TTC549 (cell line): ENCODE measurements at regions not wholly inside any gene's neighbourhood (a gene's known extent, or its start where the extent isn't known, plus 50 kb on each side); places are given as distances from the start of the nearest gene placed in this dataset.
A peak's percentile ranks its signal among the peaks of the same experiment; 100 is the strongest.
"Not testable (repeated sequence)": the region's sequence is repeated elsewhere in the genome, so short reads cannot be mapped to it uniquely, and the experiment has no call there.

ENCODE experiments used
- FAIRE-seq: peaks from 2 replicates; lab custom pipeline; 2012; peaks lifted over from hg19 to GRCh38; lab: Jason Lieb, UNC

DNA sequence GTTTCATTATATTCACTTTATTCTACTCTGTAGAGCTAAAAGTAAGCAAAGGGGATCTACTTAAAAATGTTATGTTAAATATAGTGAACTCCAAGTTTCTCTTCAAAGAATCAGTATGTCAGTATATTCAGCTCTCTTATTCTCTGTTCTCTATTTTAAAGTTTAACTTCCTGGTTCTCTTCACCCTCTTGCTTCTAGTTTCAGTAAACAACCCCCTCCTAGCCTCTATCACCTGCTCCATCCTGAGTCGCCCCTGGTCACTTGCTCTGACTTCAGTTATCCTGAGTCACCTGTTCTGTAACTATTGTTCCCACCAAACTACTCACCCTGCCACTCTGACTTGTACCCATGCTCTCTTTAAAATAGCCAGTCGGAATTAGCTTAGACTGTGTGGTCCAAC is 180.9 kb upstream of the AADAT start:
- no peak for FAIRE-seq

DNA sequence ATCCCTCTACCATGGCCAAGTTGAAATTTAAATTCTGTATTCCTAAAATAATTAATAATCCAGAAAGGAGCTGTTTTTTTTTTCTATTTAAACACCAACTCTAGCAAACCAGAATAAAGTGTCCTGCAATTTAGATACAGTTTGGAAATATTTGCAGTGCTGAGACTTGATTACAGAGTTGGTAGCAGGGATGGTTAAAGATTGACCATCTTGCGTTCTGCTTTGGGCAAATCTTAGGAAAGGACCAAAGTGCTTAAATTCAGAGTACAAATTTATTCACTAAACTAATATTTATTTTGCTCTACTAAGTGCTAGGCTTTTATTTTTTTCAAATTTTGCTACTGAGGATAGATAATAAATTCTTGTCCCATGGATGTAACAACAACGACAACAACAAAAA is 180.2 kb upstream of the AADAT start:
- FAIRE-seq = no peak

- peak; percentile 95 for FAIRE-seq
Observed at GRCh38 chr4:170259631-170260153, 169.9 kb upstream of the AADAT start.

GRCh38 chr4:170256807-170257206 is 167.1 kb upstream of the AADAT start:
- FAIRE-seq = no peak

- FAIRE-seq = no peak
Observed at GRCh38 chr4:170248576-170248975, 158.8 kb upstream of the AADAT start.

DNA sequence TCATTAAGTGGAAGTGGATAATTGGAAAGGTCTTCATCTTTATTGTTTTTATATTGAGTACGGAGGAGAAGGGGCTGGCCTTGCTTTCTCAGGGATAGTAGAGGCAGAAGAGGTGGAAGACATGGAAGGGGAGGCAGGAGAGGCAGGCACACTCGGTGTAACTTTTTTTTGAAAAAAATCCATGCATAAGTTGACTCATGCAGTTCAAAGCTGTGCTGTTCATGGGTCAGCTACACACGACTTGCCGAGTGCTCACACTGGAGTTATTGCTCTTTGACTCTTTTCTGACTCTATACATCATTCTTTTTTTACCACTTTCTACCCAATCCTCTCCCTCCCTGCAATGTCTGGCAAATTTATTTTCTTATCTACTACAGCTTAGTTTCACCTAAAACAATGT is 158.3 kb upstream of the AADAT start:
- FAIRE-seq = no peak

DNA sequence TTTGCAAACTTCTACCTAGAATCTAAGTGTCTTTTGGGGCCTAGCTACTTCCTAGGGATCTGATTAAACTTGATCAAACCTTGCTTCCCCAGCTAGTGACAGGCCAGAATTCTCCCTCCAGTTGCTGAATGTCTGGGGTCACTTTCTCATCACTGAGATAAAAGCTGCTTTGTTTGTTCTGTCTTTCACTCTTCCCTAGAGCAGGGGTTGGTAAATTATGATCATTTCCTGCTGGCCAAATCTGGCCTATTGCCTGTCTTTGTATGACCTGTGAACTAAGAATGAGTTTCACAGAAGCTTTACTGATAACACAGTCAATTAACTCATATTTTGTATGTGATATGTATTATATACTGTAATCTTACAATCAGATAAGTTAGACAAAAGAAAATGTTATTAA is 157.8 kb upstream of the AADAT start:
- no peak for FAIRE-seq

DNA sequence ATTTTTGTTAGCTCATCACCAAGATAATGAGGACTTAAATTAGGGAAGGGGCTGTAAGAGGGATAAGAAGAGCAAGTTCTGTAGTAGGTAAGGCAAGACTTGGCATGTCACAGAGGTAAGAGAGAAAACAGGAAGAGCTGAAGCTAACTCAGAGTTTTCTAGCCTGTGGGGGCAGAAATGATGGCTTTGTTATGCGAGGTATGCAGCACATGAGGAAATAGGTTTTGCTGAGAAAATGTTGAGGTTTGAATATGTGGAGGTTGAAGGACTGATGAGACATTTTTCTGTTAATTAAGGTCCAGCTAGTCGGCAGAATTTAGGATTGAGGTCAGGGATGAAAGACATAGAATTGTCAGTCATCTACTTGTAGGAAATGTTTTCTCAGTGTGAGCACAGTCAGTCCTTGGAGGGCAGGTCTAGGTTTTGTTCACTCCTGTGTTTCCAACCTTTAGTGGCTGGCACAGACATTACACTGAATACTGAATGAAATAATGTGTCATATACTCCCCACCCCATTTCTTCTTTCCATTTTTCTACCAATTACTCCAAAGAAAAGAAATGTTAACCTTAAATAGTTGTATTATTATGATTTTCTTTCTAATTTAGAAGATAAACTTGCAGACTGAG is 154.0 kb upstream of the AADAT start:
- FAIRE-seq = no peak

- FAIRE-seq = no peak
Observed at GRCh38 chr4:170242471-170242870, 152.7 kb upstream of the AADAT start.

GRCh38 chr4:170234800-170235199 is 145.0 kb upstream of the AADAT start:
- no peak for FAIRE-seq

GRCh38 chr4:170231377-170231776 is 141.6 kb upstream of the AADAT start:
- no peak for FAIRE-seq

- FAIRE-seq = no peak
Observed at GRCh38 chr4:170230242-170230641, 140.5 kb upstream of the AADAT start.

GRCh38 chr4:170229006-170229405 is 139.2 kb upstream of the AADAT start:
- FAIRE-seq = no peak

GRCh38 chr4:170227928-170228327 is 138.2 kb upstream of the AADAT start:
- FAIRE-seq = no peak

GRCh38 chr4:170226288-170226687 is 136.5 kb upstream of the AADAT start:
- no peak for FAIRE-seq

- FAIRE-seq = no peak
Observed at GRCh38 chr4:170214731-170215130, 125.0 kb upstream of the AADAT start.

DNA sequence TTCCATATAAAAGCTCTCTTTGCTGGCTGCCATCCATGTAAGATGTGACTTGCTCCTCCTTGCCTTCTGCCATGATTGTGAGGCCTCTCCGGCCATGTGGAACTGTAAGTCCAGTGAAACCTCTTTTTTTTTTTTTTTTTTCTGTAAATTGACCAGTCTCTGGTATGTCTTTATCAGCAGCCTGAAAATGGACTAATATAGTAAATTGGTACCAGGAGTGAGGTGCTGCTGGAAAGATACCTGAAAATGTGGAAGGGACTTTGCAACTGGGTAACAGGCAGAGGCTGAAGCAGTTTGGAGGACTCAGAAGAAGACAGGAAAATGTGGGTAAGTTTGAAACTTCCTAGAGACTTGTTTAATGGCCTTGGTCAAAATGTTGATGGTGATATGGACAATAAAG is 124.3 kb upstream of the AADAT start:
- no peak for FAIRE-seq

GRCh38 chr4:170202721-170203120 is 113.0 kb upstream of the AADAT start:
- no peak for FAIRE-seq

GRCh38 chr4:170198747-170199146 is 109.0 kb upstream of the AADAT start:
- no peak for FAIRE-seq

DNA sequence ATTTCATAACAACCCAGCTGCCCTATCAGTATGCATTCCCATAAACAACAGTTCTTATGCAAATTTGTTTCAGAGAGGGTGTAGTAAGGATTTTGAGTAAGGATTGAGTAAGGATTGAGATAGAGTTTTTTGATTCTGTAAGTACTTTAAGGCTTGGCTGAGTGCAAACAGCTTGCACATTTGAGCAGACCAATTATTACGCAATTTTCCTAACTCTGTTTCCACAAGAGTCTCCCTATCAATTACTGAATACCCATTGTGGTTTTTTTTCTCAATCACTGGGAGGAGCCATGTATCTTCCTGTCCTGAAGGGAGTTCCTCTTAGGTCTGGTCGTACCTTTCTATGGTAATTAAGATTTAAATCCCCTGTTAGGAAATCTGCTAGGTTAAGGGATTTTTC is 105.0 kb upstream of the AADAT start:
- not testable (repeated sequence) for FAIRE-seq

- no peak for FAIRE-seq
Observed at GRCh38 chr4:170193496-170193895, 103.7 kb upstream of the AADAT start.

DNA sequence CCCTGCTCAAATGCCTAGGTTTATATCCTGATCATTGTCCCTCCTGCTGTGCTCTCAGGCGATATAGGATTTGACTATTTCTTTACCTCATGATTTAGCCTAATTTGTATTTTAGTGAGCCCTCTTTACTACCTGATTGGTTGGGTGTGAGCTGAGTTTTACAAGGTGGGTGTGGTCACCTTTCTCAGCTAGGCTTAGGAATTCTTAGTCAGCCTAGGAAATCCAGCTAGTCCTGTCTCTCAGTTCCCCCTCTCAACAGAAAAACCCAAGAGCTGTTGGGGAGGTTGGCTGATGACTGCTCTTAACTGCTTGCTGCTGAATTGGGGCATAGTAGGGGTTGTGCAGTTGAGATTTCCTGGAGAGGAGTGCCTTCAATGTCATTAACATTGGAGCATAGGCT is 100.5 kb upstream of the AADAT start:
- no peak for FAIRE-seq

DNA sequence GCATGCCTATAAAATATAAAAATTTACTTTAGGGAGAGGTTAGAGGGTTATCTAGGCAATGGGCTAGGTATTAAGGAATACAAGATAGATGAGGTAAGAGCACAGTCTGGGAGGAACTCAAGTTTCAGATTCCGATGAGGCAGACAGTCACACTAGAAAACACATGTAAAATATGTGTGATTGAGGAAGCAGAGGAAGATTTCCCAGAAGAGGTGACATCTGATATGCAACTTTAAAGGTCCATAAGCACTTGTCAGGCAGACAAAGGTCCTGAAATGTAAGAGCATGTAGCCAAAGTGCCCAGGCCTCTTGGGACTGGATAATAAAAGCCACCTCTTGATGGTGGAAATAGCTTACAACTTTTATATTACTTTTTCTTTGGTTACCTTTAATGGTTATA is 81.1 kb upstream of the AADAT start:
- FAIRE-seq = no peak

GRCh38 chr4:170169699-170170098 is 79.9 kb upstream of the AADAT start:
- FAIRE-seq = no peak

- no peak for FAIRE-seq
Observed at GRCh38 chr4:170167678-170168077, 77.9 kb upstream of the AADAT start.
